GM10248 (cell line): ENCODE measurements at regions not wholly inside any gene's neighbourhood (a gene's known extent, or its start where the extent isn't known, plus 50 kb on each side); places are given as distances from the start of the nearest gene placed in this dataset.

Experiments used
- CTCF ChIA-PET: fragments of 300-600 bp; sonication (Branson Sonifier 250); formaldehyde crosslinking; extraction: SDS; loops from one replicate; lab custom pipeline; 2021; ENCODE audit warnings: antibody characterized with exemption; lab: Yijun Ruan, JAX
- POLR2A ChIA-PET: fragments of 350-650 bp; sonication (Branson Sonifier 250); formaldehyde crosslinking; extraction: SDS; loops from one replicate; lab custom pipeline; 2020; ENCODE audit warnings: antibody characterized with exemption; lab: Yijun Ruan, JAX
- DNase-seq: peaks from one replicate; pipeline ENCODE4 v3.0.0; 2012; ENCODE audit errors: extremely low spot score
- TF ChIP-seq, protein P1 (sequence below): IDR thresholded peaks from 2 replicates; pipeline ENCODE4 v1.5.1; 2012; ENCODE audit warnings: mild to moderate bottlenecking, low read depth; ENCODE audit errors: extremely low read depth, missing control alignments, control extremely low read depth

DNA sequence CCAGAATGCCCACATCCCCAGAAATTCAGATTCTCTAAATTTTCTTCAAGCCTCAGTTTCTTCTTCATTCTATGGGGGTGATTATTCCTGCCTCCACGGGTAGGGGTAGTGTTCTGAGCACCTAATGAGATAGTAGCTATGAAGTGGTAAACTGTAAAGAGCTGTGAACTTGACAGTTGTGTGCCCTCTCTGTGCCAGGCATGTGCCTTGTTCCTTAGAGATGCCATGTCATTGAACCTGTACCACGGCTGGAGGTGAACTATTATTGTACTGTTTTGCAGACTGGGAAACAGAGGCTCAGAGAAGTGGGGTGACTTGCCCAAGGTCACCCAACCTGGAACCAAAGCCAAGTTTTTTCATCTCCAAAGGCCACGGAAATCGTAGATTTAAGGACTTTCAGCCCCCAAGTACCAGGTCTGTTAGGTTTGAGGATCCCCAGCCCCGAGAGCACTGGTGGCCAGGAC lies 67.7 kb upstream of the SIRPA start:
- ChIA-PET CTCF (no interaction called here), POLR2A (no interaction called here)
- TF ChIP-seq, protein P1, sequence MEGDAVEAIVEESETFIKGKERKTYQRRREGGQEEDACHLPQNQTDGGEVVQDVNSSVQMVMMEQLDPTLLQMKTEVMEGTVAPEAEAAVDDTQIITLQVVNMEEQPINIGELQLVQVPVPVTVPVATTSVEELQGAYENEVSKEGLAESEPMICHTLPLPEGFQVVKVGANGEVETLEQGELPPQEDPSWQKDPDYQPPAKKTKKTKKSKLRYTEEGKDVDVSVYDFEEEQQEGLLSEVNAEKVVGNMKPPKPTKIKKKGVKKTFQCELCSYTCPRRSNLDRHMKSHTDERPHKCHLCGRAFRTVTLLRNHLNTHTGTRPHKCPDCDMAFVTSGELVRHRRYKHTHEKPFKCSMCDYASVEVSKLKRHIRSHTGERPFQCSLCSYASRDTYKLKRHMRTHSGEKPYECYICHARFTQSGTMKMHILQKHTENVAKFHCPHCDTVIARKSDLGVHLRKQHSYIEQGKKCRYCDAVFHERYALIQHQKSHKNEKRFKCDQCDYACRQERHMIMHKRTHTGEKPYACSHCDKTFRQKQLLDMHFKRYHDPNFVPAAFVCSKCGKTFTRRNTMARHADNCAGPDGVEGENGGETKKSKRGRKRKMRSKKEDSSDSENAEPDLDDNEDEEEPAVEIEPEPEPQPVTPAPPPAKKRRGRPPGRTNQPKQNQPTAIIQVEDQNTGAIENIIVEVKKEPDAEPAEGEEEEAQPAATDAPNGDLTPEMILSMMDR: no peak
- DNase-seq: no peak

DNA sequence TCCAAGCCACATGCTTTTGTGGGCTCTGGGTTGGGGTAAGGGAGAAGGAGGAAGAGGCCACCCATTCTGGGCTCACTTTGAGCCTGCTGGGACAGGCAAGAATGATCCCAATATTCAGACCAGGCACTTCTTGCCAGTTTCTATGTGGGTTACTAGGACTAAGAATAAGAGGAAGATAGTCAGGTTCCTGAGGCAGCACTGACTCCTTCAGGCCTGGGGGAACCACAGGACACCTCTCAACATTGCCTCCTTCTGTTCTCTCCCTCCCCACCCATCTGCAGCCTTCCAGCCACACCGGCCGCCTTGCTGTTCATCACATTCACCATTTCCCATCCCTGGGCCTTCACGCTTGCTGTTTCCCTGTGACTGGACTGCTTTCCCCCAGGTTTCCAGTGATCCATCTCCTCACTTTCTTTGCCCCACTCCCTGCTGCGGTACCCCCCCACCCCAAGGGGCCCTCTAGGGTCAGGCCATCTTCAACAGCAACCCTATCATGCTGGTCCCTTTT lies 69.2 kb upstream of the SIRPA start:
- CTCF ChIA-PET: no interaction called here
- TF ChIP-seq, protein P1: no peak
- POLR2A ChIA-PET: no interaction called here
- no peak for DNase-seq

DNA sequence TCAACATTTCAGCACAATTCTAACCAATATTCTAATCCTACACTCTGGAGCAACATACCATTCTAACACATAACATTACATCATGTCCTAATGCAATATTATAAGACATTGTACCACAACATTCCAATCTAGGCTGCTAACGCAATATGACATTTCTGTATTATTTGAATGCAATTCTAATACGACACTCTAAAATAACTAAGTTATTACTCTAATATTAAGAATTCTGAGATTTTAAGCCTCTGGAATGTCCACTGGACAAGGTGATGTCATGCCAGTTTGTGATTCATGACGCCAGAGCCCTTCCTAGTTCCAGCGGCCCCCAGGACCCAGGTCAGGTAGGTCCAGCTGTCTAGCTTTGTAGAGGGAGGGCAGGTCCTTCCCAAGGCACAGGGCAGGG lies 69.7 kb upstream of the SIRPA start:
- no peak for DNase-seq

DNA sequence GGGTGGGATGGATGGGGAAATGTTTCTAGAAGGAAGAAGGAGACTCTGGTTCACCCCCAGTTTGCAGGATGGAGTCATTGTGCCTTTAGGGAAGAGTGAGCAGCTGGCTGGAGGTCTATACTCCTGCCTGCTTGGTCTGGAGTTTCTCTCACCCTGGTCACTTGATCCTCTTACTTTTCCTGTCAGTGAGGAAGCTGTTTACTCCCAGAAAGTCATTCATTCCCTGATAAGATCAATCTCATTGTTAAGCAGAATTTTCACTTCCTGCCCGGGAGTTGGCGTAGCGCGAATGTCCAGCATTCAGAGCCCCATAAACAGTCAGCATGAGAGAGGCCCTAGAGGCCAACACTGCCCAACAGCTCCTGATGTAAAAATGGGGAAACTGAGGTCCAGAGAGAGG lies 70.4 kb upstream of the SIRPA start:
- ChIA-PET CTCF (interaction anchor here (1.1 kb wide), 1 partner anchor 22 kb away, joined by 3 read pairs; no protein-coding TSS in a partner anchor), POLR2A (no interaction called here)
- no peak for DNase-seq
- TF ChIP-seq, protein P1: no peak

More for the DNA sequence above, 69.7 kb upstream of the SIRPA start:
- TF ChIP-seq, protein P1: no peak
- ChIA-PET POLR2A (no interaction called here), CTCF (no interaction called here)

DNA sequence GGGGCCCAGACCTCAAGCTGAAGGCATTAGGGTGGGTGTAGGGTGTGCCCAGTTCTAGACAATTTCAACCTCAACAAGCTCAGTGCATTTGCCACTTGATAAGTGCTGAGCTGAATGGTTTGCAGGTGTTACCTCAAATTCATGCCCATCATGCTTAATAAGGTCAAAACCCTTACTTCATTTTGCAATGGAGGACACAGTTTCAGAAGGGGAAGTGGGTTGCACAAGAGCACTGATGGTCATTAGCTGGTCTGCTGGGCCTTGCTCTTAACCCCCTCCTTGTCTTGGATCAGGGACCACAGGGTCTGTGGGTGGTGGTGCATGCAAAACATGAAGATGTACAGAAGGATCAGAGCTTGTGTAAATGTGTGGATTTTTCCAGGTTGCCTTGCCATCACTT lies 71.0 kb upstream of the SIRPA start:
- CTCF ChIA-PET: interaction anchor here (1.1 to 1.3 kb wide), 2 partner anchors 23 to 26 kb away, joined by 3 to 4 read pairs; no protein-coding TSS in a partner anchor
- no peak for DNase-seq
- TF ChIP-seq, protein P1: no peak
- POLR2A ChIA-PET: no interaction called here

DNA sequence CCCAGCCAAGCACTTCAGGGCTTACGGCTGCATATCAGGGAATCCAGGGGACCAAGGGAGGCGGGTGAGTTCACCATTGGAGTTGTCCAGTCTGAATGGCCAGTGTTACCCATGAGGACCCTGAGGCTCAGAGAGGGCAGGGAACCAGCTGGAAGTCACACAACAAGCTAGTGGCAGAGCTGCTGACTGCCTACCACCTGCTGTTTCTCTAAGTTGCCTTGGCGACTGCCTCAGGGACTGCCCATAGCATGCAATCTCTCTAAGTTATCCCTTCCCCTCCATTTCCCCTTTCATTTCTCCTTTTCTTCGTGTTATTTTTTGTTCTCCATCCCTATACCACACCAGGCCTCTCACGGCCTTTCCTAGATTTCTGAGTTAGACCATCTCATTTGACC lies 71.8 kb upstream of the SIRPA start:
- TF ChIP-seq, protein P1: no peak
- DNase-seq: no peak
- CTCF ChIA-PET: interaction anchor here (1.1 to 1.7 kb wide), 4 partner anchors 10 to 26 kb away, joined by 3 to 4 read pairs (median 4); no protein-coding TSS in a partner anchor
- POLR2A ChIA-PET: no interaction called here
